HS-5 (cell line): ENCODE measurements at regions not wholly inside any gene's neighbourhood (a gene's known extent, or its start where the extent isn't known, plus 50 kb on each side); places are given as distances from the start of the nearest gene placed in this dataset.

ENCODE experiments used
- DNase-seq: peaks from one replicate; pipeline ENCODE4 v3.0.0-alpha.2; 2012; ENCODE audit warnings: low read depth

GRCh38 chr20:57763235-57763595 is 53.4 kb upstream of the PMEPA1 start:
- no peak for DNase-seq

GRCh38 chr20:57762531-57763234 is 52.9 kb upstream of the PMEPA1 start:
- no peak for DNase-seq

GRCh38 chr20:57761413-57761734 is 51.6 kb upstream of the PMEPA1 start:
- DNase-seq: no peak

GRCh38 chr20:57760698-57761412 is 51.0 kb upstream of the PMEPA1 start:
- DNase-seq: no peak

- no peak for DNase-seq
These were observed 49.9 kb upstream of the PMEPA1 start for GRCh38 chr20:57759724-57760123.
